Neural progenitor cell (in vitro differentiated cells): ENCODE measurements at regions not wholly inside any gene's neighbourhood (a gene's known extent, or its start where the extent isn't known, plus 50 kb on each side); places are given as distances from the start of the nearest gene placed in this dataset.
"Not testable (repeated sequence)": the region's sequence is repeated elsewhere in the genome, so short reads cannot be mapped to it uniquely, and the experiment has no call there.

Experiments
- CTCF ChIP-seq: fragments of 200-600 bp; sonication (generic); IDR thresholded peaks from 2 replicates; pipeline ENCODE4 v1.5.1; 2017; ENCODE audit warnings: antibody characterized with exemption, mild to moderate bottlenecking
- EZH2 ChIP-seq: fragments of 200-600 bp; sonication (generic); IDR thresholded peaks from 2 replicates; pipeline ENCODE4 v1.6.1; 2017; ENCODE audit warnings: antibody characterized with exemption, mild to moderate bottlenecking, moderate library complexity
- EZH2phosphoT487 ChIP-seq: fragments of 200-600 bp; sonication (generic); IDR thresholded peaks from 2 replicates; pipeline ENCODE4 v1.6.1; 2017; ENCODE audit warnings: antibody characterized with exemption

GRCh38 chr18:79592684-79593083, 86.9 kb upstream of the CTDP1 start:
- not testable (repeated sequence) for TF ChIP-seq EZH2, CTCF, EZH2phosphoT487
